ENCODE measurements at regions not wholly inside any gene's neighbourhood (a gene's known extent, or its start where the extent isn't known, plus 50 kb on each side); places are given as distances from the start of the nearest gene placed in this dataset.
"Not testable (repeated sequence)": the region's sequence is repeated elsewhere in the genome, so short reads cannot be mapped to it uniquely, and the experiment has no call there.

DNA sequence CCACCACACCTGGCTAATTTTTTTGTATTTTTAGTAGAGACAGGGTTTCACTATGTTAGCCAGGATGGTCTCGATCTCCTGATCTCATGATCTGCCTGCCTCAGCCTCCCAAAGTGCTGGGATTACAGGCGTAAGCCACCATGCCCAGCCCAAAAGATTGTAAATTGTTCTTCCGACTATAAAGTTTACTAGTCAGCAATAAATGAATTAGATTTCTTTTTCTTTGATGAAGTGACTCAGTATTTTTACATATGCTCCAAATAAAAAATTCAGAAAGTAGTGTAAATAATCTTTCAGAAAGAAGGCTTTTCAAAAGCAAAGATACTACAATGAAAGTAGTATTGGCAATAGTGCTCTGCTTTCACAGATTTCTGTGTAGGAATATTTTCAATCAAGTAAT lies 1680.9 kb downstream of the MRPL39 start:
- not testable (repeated sequence) for TF ChIP-seq MAX (IDR thresholded peaks at IDR 0.05); USF2 (IDR thresholded peaks at IDR 0.05); CTCF (IDR thresholded peaks at IDR 0.05); RCOR1 (IDR thresholded peaks at IDR 0.05; ENCODE audit: low read depth, low read length)

All from A549 (cell line).